ENCODE measurements at regions not wholly inside any gene's neighbourhood (a gene's known extent, or its start where the extent isn't known, plus 50 kb on each side); places are given as distances from the start of the nearest gene placed in this dataset.

DNA sequence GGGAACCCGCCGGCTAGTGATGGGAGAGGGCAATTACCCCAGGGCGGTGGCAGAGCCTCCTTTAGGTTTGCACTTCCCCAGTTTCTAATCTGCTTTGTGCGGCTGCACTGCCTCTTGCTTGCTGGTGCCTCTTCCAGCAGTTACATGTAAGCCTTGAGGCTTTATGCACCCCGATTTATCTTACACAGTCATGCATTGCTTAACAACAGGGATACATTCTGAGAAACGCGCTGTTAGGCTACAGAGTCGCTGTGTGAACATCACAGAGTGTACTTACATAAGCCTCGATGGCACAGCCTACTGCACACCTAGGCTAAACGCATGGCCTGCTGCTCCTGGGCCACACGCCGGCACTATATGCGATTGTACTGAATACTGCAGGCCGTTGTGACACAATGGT is 155.6 kb upstream of the MKI67 start:
- TF ChIP-seq, protein P1, sequence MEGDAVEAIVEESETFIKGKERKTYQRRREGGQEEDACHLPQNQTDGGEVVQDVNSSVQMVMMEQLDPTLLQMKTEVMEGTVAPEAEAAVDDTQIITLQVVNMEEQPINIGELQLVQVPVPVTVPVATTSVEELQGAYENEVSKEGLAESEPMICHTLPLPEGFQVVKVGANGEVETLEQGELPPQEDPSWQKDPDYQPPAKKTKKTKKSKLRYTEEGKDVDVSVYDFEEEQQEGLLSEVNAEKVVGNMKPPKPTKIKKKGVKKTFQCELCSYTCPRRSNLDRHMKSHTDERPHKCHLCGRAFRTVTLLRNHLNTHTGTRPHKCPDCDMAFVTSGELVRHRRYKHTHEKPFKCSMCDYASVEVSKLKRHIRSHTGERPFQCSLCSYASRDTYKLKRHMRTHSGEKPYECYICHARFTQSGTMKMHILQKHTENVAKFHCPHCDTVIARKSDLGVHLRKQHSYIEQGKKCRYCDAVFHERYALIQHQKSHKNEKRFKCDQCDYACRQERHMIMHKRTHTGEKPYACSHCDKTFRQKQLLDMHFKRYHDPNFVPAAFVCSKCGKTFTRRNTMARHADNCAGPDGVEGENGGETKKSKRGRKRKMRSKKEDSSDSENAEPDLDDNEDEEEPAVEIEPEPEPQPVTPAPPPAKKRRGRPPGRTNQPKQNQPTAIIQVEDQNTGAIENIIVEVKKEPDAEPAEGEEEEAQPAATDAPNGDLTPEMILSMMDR (conservative IDR thresholded peaks at IDR 0.05): no peak
- H3K27ac ChIP-seq: no peak overlapping the region

DNA sequence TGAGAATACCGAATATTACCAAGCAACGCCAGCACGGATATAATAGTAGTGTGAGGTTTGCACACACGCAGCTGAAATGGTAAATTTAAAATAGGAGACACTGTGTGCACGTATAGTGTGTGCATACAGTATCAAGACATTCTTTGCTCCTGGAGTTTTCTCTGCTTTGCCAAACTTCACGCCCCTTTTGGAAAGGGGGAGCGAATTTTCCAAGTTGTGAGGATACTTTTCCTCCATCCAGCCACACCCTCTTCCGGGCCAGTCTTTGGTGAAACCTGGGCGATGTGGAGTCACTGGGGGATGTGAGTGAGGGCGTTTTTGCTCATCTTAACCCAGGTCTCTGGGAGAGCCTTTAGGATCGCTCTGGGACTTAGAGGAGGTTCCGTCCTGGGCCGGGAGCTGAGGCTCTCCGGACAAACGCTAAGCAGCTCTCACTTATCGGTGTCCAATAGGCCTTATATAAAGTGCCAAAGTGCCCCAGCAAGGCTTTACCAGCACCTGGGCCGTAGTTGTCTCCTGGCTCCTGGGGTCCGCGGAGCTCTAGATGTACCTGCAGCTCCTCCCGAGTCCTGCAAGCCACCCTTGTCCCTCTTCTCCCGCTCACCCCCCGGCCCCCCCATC is 160.0 kb upstream of the MKI67 start:
- H3K27ac ChIP-seq: no peak overlapping the region
- TF ChIP-seq, protein P1 (conservative IDR thresholded peaks at IDR 0.05): no peak

DNA sequence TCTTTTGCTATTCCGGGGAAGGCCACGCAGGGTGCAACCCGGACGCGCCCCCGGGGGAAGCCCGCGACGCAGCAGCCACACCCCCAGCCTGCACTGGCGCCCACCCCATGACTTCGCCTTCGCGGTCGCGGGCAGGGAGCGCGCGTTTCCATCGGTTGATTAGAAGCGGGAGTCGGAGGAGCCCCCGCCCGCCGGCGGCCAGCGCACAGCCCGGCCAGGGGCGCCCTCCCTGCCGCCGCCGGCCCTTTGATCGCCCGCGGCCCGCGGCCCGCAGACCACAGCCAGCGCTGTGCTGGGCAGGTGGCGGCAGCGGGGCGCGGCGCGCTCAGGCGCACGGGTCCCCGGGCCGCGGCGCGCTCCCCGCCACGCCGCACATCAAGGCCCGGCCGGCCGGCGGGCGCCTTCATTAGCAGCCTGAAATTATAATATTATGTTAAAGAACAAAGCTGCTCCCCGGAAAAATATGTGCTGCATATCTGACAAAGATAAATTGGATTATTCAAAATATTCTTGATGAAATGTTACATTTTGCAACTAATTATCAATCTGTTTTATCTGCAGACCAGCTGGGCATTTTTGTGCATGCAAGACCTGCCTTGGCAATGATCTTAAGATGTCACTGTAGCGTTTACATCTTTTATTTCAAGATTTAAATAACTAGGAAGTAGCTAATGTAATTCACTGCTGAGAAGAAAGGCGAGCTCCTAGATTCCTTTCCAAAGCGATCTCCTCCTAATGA is 160.7 kb upstream of the MKI67 start:
- TF ChIP-seq, protein P1 (conservative IDR thresholded peaks at IDR 0.05): no peak
- H3K27ac ChIP-seq: no peak overlapping the region

DNA sequence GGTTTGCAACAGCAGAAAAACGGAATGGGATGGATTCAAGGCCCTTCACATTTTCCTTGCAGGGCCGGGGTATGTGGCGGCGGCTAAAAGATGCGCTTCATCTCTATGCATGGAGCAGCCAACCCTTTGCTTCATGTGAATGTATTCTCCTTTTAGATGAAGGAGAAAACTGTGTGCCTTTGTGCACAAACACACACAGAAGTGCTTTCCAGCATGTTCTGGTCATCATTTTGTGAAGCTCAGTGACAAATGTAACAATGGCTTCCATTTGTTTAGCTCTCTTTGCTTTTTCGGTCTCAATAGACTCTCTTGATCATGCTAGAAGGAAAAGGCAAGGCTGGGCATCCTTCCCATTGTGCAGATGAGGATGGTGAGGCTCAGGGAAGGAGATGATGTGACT is 161.7 kb upstream of the MKI67 start:
- TF ChIP-seq, protein P1 (conservative IDR thresholded peaks at IDR 0.05): no peak
- no peak overlapping the region for H3K27ac ChIP-seq

DNA sequence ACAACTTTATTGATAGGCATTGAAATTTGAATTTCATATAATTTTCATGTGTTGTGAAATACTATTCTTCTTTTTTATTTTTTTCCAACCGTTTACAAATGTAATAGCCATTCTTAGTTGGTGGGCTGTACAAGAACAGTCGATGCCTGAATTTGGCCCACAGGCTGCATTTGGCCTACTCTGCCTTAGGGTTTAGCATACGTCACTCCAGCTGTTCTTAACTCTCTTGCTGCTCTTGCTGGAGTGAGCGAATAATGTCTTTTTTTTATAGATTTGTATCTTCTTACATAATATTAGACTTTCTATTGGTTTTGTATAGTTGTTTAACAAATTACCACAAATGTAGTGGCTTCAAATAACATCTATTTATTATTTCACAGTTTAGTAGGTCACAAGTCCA is 163.4 kb upstream of the MKI67 start:
- TF ChIP-seq, protein P1 (conservative IDR thresholded peaks at IDR 0.05): no peak
- no peak overlapping the region for H3K27ac ChIP-seq

DNA sequence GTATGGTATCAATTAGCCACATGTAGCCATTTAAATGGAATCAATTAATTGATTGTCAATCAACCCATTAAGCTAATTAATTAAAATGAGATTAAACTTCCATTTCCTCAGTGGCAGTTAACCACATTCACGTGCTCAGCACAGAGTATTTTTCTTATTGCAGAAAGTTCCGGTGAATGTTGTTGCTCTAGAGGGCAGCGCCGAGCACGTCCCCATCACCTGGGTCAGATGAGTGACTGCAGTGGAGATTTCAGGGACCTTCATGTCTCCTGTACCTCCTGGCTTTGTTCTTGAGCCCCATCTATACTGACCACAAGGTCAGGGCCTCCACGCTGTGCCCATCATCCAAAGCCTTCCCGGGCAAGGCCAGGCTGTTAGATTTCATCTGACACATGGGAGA is 168.8 kb upstream of the MKI67 start:
- no peak overlapping the region for H3K27ac ChIP-seq
- TF ChIP-seq, protein P1 (conservative IDR thresholded peaks at IDR 0.05): no peak; the same call in 1 of the 2 replicates

DNA sequence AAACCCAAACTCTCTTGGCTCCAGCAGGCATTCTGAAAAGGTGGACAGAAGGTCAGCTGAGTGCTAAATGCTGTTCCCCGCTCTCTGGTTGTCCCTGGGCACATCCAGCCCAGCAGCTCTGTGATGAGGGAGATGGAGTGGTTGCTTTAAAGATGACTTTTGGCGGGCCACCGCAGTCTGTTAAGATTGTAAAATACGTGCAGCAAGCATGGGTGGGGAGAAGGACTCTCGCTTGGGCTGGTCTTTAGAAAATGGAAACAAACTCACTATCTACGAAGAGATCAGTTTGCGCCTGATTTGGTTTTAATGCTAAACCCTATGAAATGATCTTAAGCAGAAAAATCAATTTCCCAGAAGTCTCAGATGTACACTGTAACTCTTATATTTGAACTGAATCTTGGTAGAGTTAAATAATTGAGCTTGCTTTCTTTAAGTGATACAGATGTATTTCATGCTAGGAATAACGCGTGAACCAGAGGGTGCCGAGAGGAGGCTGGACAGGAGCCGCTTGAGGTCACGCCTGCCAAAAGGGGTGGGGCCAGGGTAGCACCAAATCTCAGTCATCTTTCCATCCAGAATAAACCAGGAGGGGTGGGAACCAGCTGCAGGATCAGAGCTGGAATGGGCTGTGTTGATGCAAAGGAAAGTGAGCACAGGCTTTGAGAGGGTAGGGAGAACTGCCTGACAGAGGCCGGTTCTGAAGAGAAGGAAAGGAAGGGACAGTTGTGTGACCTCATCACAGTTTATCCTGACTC is 170.2 kb upstream of the MKI67 start:
- H3K27ac ChIP-seq: no peak overlapping the region
- TF ChIP-seq, protein P1 (conservative IDR thresholded peaks at IDR 0.05): no peak
